Fibroblast of peridontal ligament (primary cell): ENCODE measurements at regions not wholly inside any gene's neighbourhood (a gene's known extent, or its start where the extent isn't known, plus 50 kb on each side); places are given as distances from the start of the nearest gene placed in this dataset.
"Not testable (repeated sequence)": the region's sequence is repeated elsewhere in the genome, so short reads cannot be mapped to it uniquely, and the experiment has no call there.

Experiments
- DNase-seq: peaks from one replicate; pipeline ENCODE4 v3.0.0-alpha.2; 2010; ENCODE audit errors: extremely low read depth

- DNase-seq, result peak; percentile 28
Measured at GRCh38 chr5:118195211-118195610, 793.1 kb downstream of the DTWD2 start.

GRCh38 chr5:118193194-118193905 is 795.0 kb downstream of the DTWD2 start:
- DNase-seq, result no peak

DNA sequence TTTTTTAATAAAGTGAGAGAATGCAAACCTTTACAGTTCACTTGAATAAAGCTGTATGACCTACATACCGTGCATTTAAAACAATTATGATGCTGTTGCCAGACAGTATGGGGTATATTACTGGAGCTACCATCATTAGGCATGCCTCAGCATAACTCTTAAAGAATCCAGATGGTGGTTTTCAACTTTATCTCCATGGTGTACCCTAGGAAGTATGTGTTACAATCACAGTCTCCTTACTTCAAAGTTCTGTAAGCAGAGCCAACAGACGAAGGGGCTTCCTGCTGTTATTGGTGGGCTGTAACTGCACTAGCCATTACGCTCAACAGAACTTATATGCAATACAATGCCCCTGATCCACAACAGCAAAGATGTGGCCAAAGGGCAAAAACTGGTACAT is 803.3 kb downstream of the DTWD2 start:
- DNase-seq, result no peak

DNA sequence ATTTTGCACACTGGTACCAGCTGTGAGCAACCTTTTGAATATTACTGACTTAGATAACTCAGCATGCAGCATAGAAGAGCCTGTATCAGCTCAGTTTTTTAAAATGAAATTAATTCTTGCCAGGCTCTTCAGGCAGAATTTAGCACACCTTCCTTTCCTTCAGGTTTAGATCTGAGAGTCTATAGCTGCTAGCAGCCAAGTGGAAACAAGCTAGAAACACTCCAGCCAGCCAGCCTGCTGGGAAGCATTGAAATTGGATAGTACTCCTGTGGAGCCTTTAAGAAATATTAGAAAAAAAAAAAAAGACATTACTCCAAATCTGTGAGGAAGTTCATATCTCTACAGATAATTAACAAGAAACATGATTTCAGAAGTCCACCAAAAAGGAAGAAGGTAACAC is 812.2 kb downstream of the DTWD2 start:
- no peak for DNase-seq

GRCh38 chr5:118174671-118175070 is 813.7 kb downstream of the DTWD2 start:
- no peak for DNase-seq

DNA sequence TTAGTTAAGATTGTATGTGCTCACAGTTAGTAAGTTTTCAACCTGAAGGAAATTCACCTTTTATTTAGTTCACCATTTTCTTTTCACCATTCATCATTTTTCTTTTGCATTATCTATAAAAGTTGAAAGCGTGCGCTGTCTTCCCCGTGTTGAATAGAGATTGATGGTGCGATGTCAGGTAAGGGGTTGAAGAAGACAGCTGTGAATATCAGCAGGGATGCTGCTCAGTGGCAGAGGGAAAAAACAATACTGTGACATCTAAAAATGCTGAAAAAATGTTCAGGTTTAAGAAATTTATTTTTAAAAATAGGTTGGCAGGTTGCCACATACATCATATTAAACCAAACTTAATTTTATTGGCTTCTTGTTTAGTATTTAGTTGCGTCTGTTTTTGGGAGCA is 815.0 kb downstream of the DTWD2 start:
- DNase-seq, result no peak

- no peak for DNase-seq
Measured at GRCh38 chr5:118165619-118166018, 822.7 kb downstream of the DTWD2 start.

DNA sequence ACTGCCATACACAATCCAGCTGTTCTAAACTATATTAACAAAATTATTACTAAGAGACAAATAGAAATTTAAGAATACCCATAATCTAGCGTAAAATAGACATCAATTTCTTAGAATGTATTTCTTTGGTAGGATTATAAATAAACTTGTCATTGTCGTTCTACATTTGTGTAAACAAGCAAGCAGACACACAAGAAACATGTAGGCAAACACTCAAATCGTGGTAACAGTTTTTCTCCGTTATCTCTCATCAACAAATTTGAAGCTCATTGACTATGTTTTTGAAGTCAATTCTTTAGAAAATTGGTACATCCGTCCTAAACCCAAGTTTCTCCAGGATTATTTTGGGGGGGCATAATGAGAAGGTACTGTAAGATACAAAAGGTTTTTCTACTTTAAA is 832.2 kb downstream of the DTWD2 start:
- DNase-seq, result no peak

DNA sequence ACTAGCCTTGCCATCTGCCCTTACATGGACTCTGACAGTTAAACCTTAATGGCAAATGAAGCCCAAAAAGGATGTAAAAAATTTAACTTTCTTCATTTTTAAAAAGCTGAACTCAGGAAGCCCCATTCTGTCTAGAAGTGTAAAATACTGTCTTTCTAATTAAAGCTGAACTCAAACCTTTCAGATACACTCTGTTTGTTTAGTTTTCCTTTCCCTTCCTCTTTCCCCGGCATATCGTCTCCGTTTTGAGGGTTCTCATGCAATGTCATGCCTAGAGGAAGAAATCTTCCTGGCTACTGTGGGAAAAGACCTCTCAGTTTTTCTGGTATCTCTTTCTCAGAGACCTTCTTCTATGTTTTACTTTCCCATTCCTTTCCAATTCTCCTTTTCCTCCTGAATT is 841.5 kb downstream of the DTWD2 start:
- DNase-seq, result no peak

GRCh38 chr5:118144540-118144939 is 843.8 kb downstream of the DTWD2 start:
- no peak for DNase-seq

DNA sequence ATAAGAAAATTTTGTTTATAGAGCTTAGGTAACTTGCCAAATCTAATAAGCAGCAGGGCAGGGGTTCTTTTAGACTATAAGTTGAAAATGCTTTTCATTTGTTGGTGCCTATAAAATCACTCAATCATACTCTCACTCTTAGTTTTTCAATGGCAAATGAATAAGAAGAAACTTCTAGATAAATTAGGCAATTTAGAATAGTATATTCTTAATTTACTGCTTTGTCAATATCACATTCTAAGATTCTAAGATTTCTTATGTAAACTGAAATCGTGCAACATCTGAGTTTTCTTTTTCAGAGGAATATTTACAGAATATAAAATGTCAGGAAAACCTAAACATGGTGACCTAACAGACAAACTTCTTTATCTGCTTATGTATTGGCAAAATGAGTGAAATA is 849.0 kb downstream of the DTWD2 start:
- DNase-seq, result no peak

DNA sequence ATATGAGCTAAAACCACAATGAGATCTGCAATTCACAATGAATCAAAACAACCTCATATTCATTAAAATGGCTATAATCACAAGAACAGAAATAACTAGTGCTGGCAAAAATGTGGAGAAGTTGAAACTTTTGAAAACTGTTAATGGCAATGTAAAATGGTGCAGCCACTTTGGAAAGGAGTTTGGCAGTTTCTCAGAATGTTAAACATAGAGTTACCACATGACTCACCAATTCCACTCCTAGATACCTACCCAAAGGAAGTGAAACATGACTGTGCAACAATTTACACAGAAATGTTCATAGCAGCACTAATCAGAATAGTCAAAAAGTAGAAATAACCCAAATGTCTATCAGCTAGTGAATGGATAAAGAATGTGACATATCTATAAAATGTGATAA is 862.2 kb downstream of the DTWD2 start:
- peak; percentile 35 for DNase-seq

DNA sequence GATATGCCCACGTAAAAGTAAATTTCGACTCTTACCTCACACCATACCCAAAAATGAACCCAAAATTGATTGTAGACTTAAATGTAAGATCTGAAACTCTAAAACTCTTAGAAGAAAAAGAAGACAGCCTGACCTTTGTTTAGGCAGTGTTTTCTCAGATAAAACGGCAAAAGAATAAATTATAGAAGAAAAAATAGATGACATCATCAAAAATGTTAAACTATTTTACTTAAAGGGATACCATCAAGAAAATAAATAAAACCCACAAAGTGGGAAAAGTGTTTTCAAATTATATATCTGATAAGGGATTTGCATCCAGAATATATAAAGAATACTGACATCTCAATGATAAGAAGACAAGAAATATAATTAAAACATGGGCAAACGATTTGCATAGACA is 862.7 kb downstream of the DTWD2 start:
- DNase-seq, result peak; percentile 1

- no peak for DNase-seq
Measured at GRCh38 chr5:118121258-118121657, 867.1 kb downstream of the DTWD2 start.

GRCh38 chr5:118115791-118116190 is 872.6 kb downstream of the DTWD2 start:
- peak; percentile 53 for DNase-seq

DNA sequence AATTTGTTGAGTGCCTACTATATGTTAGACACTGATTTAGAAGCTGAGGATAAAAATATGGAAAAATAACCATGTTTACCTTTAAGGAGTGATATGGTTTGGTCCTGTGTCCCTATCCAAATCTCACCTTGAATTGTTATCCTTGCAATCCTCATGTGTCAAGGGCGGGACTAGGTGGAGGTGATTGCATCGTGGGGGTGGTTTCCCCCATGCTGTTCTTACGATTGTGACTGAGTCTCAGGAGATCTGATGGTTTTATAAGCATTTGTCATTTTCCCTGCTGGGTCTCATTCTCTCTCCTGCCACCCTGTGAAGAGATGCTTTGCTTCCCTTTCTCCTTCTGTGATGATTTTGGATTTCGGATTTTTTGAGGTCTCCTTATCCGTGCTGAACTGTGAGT is 876.4 kb downstream of the DTWD2 start:
- no peak for DNase-seq

- DNase-seq, result not testable (repeated sequence)
Measured at GRCh38 chr5:118107246-118107645, 881.1 kb downstream of the DTWD2 start.

GRCh38 chr5:118098716-118099115 is 889.6 kb downstream of the DTWD2 start:
- no peak for DNase-seq

DNA sequence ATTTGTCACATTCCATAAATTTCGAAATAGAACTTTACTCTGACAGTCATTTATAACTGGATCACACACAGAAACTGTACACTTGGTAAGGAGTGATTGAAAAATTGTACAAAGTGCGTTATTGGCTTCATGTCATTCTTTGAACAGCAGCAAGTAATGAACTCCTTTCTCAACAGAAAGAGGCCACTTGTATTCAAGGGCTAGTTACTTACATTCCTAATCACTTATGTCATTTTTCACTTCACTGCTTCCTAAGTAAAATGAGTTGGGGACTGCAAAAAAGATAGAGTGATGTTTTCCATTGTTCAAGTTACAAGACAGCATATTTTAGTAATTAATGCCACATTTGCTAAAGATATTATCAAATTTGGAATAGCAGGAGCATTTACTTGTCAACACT is 893.2 kb downstream of the DTWD2 start:
- DNase-seq, result no peak

DNA sequence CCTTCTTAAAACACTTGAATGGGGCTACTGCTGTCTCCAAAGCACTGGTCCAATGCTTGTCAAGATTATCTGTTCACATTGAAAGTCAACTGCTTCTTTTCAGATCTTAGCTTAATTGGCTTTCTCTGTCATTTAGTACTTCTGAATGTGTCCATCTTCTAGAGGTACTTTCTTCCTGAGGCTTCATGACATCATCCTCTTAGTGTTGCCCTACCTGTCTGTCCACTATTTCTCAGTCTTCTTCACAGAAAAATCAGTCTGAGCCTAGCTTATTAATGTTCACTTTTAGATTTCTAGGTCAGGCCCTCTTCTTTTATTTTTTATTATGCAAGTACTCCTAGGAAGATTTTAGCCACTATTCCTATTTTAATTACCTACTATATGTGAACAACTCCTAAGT is 899.9 kb downstream of the DTWD2 start:
- no peak for DNase-seq

- DNase-seq, result no peak
Measured at GRCh38 chr5:118076490-118076889, 911.9 kb downstream of the DTWD2 start.

DNA sequence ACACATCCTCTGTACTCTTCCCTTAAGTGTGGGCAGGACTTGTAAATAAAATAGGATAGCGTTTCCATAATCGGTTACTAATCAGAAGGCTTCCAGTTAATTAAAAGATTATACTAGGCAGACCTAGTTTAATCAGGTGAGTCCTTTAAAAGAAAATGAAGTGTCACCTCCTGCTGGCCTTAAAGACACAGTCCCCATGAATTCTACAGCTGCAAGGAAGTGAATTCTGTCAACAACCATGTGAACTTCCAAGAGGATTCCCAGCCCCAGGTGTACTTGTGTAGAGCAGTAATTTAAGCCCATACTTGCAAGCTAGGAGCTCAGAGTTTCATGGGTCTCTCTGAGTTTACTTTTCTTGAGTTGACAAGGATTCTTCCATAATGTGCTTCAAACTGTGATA is 918.3 kb downstream of the DTWD2 start:
- DNase-seq, result no peak

- no peak for DNase-seq
Measured at GRCh38 chr5:118069452-118069851, 918.9 kb downstream of the DTWD2 start.

- DNase-seq, result no peak
Measured at GRCh38 chr5:118068886-118069285, 919.5 kb downstream of the DTWD2 start.
